Peyer's patch (tissue), 4 donors: ENCODE measurements at regions not wholly inside any gene's neighbourhood (a gene's known extent, or its start where the extent isn't known, plus 50 kb on each side); places are given as distances from the start of the nearest gene placed in this dataset.

Experiments
- CTCF ChIP-seq, 6 experiments: fragments of 450-650 bp in 4 of 6; fragments of 200-600 bp in 2 of 6; sonication (generic) in 1 of 6; IDR thresholded peaks; one replicate each; pipeline ENCODE4 v1.5.1; 2017 to 2019; ENCODE audit warnings: antibody characterized with exemption in 6 of 6, mild to moderate bottlenecking in 3 of 6, moderate library complexity in 1 of 6
- POLR2A ChIP-seq, 2 donors: fragments of 450-650 bp; IDR thresholded peaks; one replicate each; pipeline ENCODE4 v1.5.1; 2017; ENCODE audit warnings: antibody characterized with exemption in 2 of 2, mild to moderate bottlenecking in 2 of 2, moderate library complexity in 2 of 2

- no peak for TF ChIP-seq CTCF (IDR thresholded peaks at IDR 0.05)
- no peak for TF ChIP-seq POLR2A (IDR thresholded peaks at IDR 0.05)
These were observed 53.8 kb upstream of the LNX1 start for GRCh38 chr4:53645108-53645507.
